Ascending aorta (tissue), 2 donors: ENCODE measurements at regions not wholly inside any gene's neighbourhood (a gene's known extent, or its start where the extent isn't known, plus 50 kb on each side); places are given as distances from the start of the nearest gene placed in this dataset.

Experiments
- DNase-seq, 2 donors: peaks; one replicate each; pipeline ENCODE4 v3.0.0-alpha.2; 2019; ENCODE audit warnings: low spot score in 2 of 2
- H3K27ac ChIP-seq, 2 donors: fragments of 200-600 bp; sonication (generic); one replicate each; pipeline ENCODE4 v1.5.1; 2016 to 2017; ENCODE audit warnings: mild to moderate bottlenecking in 1 of 2
- H3K27me3 ChIP-seq: fragments of 200-600 bp; sonication (generic); one replicate; pipeline ENCODE4 v1.5.1; 2017
- H3K36me3 ChIP-seq, 2 donors: fragments of 200-600 bp; sonication (generic); one replicate each; pipeline ENCODE4 v1.5.1; 2016
- H3K4me1 ChIP-seq, 2 donors: fragments of 200-600 bp; sonication (generic); one replicate each; pipeline ENCODE4 v1.5.1; 2016 to 2017; ENCODE audit warnings: mild to moderate bottlenecking in 1 of 2
- H3K4me3 ChIP-seq, 2 donors: fragments of 200-600 bp; sonication (generic); one replicate each; pipeline ENCODE4 v1.5.1; 2016 to 2017; ENCODE audit warnings: mild to moderate bottlenecking in 1 of 2
- H3K9me3 ChIP-seq, 2 donors: fragments of 200-600 bp; sonication (generic); one replicate each; pipeline ENCODE4 v1.5.1; 2016
- intact Hi-C: fragments of 100-400 bp; cut with DNase I; formaldehyde crosslinking; loops from one replicate; pipeline ENCODE4 v1.15.1; 2023
- TF ChIP-seq, protein P1 (sequence below), 3 experiments: fragments of 200-600 bp in 2 of 3; fragments of 450-650 bp in 1 of 3; sonication (generic) in 2 of 3; IDR thresholded peaks; one replicate each; pipeline ENCODE4 v1.5.1; 2016 to 2019; ENCODE audit warnings: antibody characterized with exemption in 3 of 3, mild to moderate bottlenecking in 1 of 3, moderate library complexity in 1 of 3

DNA sequence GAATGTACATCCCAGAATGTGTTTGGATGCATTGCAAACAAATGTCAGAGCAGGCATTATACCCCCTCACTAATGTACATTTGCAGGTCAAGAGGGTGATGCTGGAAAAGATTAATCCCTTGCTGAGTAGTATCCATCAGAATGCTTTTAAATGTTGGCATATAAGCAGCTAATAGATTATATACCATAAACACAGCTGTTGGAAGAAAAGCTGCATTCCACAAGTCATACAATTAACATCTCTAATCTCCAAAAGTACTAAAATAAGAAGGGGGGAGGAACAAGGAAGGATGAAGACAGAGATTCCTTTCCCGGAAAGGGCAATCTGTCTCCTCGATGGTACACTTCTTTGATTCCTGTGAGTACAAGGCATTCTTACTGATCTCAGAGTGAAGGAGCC is 445.7 kb upstream of the CDIN1 start:
- no peak for DNase-seq
- H3K4me1 ChIP-seq, result no peaks in the 10 kb centered on the region
- H3K9me3 ChIP-seq, result no peaks in the 10 kb centered on the region
- no peaks in the 10 kb centered on the region for H3K36me3 ChIP-seq
- intact Hi-C loops, result no loop called here
- TF ChIP-seq, protein P1, sequence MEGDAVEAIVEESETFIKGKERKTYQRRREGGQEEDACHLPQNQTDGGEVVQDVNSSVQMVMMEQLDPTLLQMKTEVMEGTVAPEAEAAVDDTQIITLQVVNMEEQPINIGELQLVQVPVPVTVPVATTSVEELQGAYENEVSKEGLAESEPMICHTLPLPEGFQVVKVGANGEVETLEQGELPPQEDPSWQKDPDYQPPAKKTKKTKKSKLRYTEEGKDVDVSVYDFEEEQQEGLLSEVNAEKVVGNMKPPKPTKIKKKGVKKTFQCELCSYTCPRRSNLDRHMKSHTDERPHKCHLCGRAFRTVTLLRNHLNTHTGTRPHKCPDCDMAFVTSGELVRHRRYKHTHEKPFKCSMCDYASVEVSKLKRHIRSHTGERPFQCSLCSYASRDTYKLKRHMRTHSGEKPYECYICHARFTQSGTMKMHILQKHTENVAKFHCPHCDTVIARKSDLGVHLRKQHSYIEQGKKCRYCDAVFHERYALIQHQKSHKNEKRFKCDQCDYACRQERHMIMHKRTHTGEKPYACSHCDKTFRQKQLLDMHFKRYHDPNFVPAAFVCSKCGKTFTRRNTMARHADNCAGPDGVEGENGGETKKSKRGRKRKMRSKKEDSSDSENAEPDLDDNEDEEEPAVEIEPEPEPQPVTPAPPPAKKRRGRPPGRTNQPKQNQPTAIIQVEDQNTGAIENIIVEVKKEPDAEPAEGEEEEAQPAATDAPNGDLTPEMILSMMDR (IDR thresholded peaks at IDR 0.05), result no peak
- H3K27me3 ChIP-seq, result no peaks in the 10 kb centered on the region
- H3K27ac ChIP-seq, result no peak overlapping the region
- no peak overlapping the region for H3K4me3 ChIP-seq

DNA sequence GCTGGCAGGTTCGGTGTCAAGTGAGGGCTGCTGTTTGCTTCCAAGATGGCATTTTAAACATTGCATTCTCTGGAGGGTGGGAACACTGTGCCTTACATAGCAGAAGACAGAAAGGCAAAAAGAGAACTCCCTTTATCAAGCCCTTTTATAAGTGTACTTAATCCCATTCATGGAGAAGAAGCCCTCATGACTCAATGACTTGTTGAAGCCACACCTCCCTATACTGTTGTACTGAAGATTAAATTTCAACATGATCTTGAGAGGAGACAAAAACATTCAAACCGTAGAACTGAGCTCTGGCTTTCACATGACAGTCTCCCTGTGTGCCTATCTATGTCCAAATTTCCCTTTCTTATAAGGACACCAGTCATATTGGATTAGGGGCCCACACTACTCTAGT is 443.4 kb upstream of the CDIN1 start:
- TF ChIP-seq, protein P1 (IDR thresholded peaks at IDR 0.05), result no peak
- H3K27ac ChIP-seq, result no peak overlapping the region
- H3K4me3 ChIP-seq, result no peak overlapping the region
- H3K9me3 ChIP-seq, result no peaks in the 10 kb centered on the region
- intact Hi-C loops, result no loop called here
- no peaks in the 10 kb centered on the region for H3K27me3 ChIP-seq
- H3K4me1 ChIP-seq, result no peaks in the 10 kb centered on the region
- no peaks in the 10 kb centered on the region for H3K36me3 ChIP-seq
- DNase-seq, result no peak

- H3K4me3 ChIP-seq, result no peak overlapping the region
- no peak overlapping the region for H3K27ac ChIP-seq
- intact Hi-C loops, result no loop called here
- H3K36me3 ChIP-seq, result no peaks in the 10 kb centered on the region
- DNase-seq, result no peak
- no peaks in the 10 kb centered on the region for H3K4me1 ChIP-seq
- peaks cover 0 to 14% of the 10 kb centered on the region in 2 donors for H3K9me3 ChIP-seq
- TF ChIP-seq, protein P1 (IDR thresholded peaks at IDR 0.05), result no peak
- no peaks in the 10 kb centered on the region for H3K27me3 ChIP-seq
These were observed 426.5 kb upstream of the CDIN1 start for GRCh38 chr15:36152936-36153335.

DNA sequence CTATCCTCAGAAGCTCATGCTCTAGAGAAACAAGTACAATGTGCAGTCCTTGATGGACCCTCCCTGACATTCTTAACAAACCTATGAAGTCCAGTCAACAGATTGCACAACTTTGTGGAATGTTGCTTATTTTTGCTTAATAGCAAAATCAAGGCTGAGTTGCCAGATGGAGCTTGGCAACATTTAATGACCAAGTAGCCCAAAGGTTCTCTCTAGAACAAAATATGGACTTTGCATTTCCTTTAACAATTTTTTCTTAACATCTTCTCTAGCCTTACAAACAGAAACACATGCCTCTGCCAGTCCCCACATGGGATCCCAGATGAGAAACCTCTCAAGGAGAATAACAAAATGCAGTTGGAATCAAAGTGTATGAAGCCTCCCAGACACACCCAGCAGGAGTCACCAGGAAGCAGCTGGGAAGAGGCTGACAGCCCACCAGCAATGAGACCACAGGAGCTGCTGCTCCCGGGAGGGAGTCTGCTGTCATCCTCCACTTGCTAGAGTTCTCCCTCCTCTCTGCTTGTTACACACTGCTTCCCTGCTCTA is 422.5 kb upstream of the CDIN1 start:
- H3K4me1 ChIP-seq, result no peaks in the 10 kb centered on the region
- no peak overlapping the region for H3K4me3 ChIP-seq
- no peak for DNase-seq
- TF ChIP-seq, protein P1 (IDR thresholded peaks at IDR 0.05), result no peak
- intact Hi-C loops, result no loop called here
- H3K9me3 ChIP-seq, result no peaks in the 10 kb centered on the region
- no peaks in the 10 kb centered on the region for H3K27me3 ChIP-seq
- no peaks in the 10 kb centered on the region for H3K36me3 ChIP-seq
- no peak overlapping the region for H3K27ac ChIP-seq

DNA sequence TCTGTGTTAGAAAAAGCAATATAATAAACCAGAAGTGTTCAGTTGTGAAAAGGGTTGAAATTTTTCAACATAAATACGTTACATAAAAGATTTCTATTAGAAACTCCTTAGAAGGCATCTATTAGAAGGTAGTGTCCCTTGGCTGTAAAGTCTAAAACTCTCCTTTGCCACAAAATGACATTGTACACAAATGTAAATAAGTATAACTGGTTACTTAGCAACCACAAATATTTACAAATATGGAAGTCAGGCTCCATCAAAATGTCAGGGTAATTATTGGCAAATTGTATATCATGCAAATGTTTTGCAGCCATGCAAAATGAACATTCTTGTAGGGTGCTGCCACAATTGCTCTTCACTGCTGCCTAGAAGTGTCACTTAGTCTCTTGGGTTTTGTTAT is 419.1 kb upstream of the CDIN1 start:
- intact Hi-C loops, result no loop called here

More for the DNA sequence above, 419.1 kb upstream of the CDIN1 start:
- H3K4me1 ChIP-seq, result no peaks in the 10 kb centered on the region
- no peak overlapping the region for H3K4me3 ChIP-seq
- H3K9me3 ChIP-seq, result no peaks in the 10 kb centered on the region
- no peaks in the 10 kb centered on the region for H3K27me3 ChIP-seq
- H3K36me3 ChIP-seq, result no peaks in the 10 kb centered on the region
- H3K27ac ChIP-seq, result no peak overlapping the region
- DNase-seq, result no peak
- TF ChIP-seq, protein P1 (IDR thresholded peaks at IDR 0.05), result no peak
